Dedifferentiated amniotic fluid mesenchymal stem cell (primary cell): ENCODE measurements at regions not wholly inside any gene's neighbourhood (a gene's known extent, or its start where the extent isn't known, plus 50 kb on each side); places are given as distances from the start of the nearest gene placed in this dataset.
"Not testable (repeated sequence)": the region's sequence is repeated elsewhere in the genome, so short reads cannot be mapped to it uniquely, and the experiment has no call there.

Experiments used
- DNase-seq: peaks from one replicate; pipeline ENCODE4 v3.0.0-alpha.2; 2016; ENCODE audit errors: extremely low spot score

GRCh38 chr2:35160871-35161270 lies 1194.7 kb upstream of the CRIM1 start:
- DNase-seq = no peak

- no peak for DNase-seq
Observed at GRCh38 chr2:35125871-35126270, 1229.7 kb upstream of the CRIM1 start.

- DNase-seq = no peak
Observed at GRCh38 chr2:35125278-35125677, 1230.3 kb upstream of the CRIM1 start.

- no peak for DNase-seq
Observed at GRCh38 chr2:35116151-35116550, 1239.4 kb upstream of the CRIM1 start.

- DNase-seq = no peak
Observed at GRCh38 chr2:35114765-35115164, 1240.8 kb upstream of the CRIM1 start.

GRCh38 chr2:35112367-35112766 lies 1243.2 kb upstream of the CRIM1 start:
- DNase-seq = not testable (repeated sequence)

GRCh38 chr2:35104309-35104708 lies 1251.3 kb upstream of the CRIM1 start:
- DNase-seq = no peak

- no peak for DNase-seq
Observed at GRCh38 chr2:35099342-35099741, 1256.2 kb upstream of the CRIM1 start.

- no peak for DNase-seq
Observed at GRCh38 chr2:35082072-35082471, 1273.5 kb upstream of the CRIM1 start.

GRCh38 chr2:35081622-35082015 lies 1274.0 kb upstream of the CRIM1 start:
- no peak for DNase-seq

GRCh38 chr2:35081001-35081621 lies 1274.5 kb upstream of the CRIM1 start:
- no peak for DNase-seq

GRCh38 chr2:35080231-35080910 lies 1275.2 kb upstream of the CRIM1 start:
- DNase-seq = no peak

GRCh38 chr2:35067420-35067819 lies 1288.2 kb upstream of the CRIM1 start:
- no peak for DNase-seq

GRCh38 chr2:35063836-35064235 lies 1291.7 kb upstream of the CRIM1 start:
- DNase-seq = no peak

GRCh38 chr2:35035883-35036282 lies 1319.7 kb upstream of the CRIM1 start:
- DNase-seq = no peak

GRCh38 chr2:35033748-35034147 lies 1321.8 kb upstream of the CRIM1 start:
- no peak for DNase-seq

GRCh38 chr2:35023545-35023944 lies 1332.0 kb upstream of the CRIM1 start:
- DNase-seq = no peak

GRCh38 chr2:35000453-35000852 lies 1355.1 kb upstream of the CRIM1 start:
- DNase-seq = no peak

GRCh38 chr2:34998741-34999140 lies 1356.8 kb upstream of the CRIM1 start:
- DNase-seq = no peak

GRCh38 chr2:34997779-34998178 lies 1357.8 kb upstream of the CRIM1 start:
- no peak for DNase-seq

- no peak for DNase-seq
Observed at GRCh38 chr2:34995196-34995595, 1360.4 kb upstream of the CRIM1 start.

- no peak for DNase-seq
Observed at GRCh38 chr2:34991508-34992274, 1363.9 kb upstream of the CRIM1 start.

GRCh38 chr2:34985474-34985873 lies 1370.1 kb upstream of the CRIM1 start:
- DNase-seq = no peak
